Kidney epithelial cell (primary cell): ENCODE measurements at regions not wholly inside any gene's neighbourhood (a gene's known extent, or its start where the extent isn't known, plus 50 kb on each side); places are given as distances from the start of the nearest gene placed in this dataset.

Experiments
- DNase-seq: peaks from one replicate; pipeline ENCODE4 v3.0.0-alpha.2; 2010; ENCODE audit warnings: low read depth
- H3K27me3 ChIP-seq: 2 replicates; pipeline ENCODE4 v1.6.0; 2011; ENCODE audit warnings: low read length; ENCODE audit not compliant: control insufficient read depth, insufficient read depth
- H3K36me3 ChIP-seq: 2 replicates; pipeline ENCODE4 v1.5.1; 2011; ENCODE audit warnings: low read length; ENCODE audit not compliant: control insufficient read depth, insufficient read depth
- H3K4me3 ChIP-seq: 2 replicates; pipeline ENCODE4 v1.5.1; 2011; ENCODE audit warnings: low read depth, mild to moderate bottlenecking, control low read depth, low read length
- TF ChIP-seq, protein P1 (sequence below): IDR thresholded peaks from 2 replicates; pipeline ENCODE4 v1.5.1; 2011; ENCODE audit warnings: mild to moderate bottlenecking, moderate library complexity, low read length, control low read depth, inconsistent platforms; ENCODE audit not compliant: insufficient read depth, poor library complexity, severe bottlenecking

- H3K27me3 ChIP-seq: no peaks in the 10 kb centered on the region
- DNase-seq: no peak
- no peak overlapping the region for H3K4me3 ChIP-seq
- TF ChIP-seq, protein P1, sequence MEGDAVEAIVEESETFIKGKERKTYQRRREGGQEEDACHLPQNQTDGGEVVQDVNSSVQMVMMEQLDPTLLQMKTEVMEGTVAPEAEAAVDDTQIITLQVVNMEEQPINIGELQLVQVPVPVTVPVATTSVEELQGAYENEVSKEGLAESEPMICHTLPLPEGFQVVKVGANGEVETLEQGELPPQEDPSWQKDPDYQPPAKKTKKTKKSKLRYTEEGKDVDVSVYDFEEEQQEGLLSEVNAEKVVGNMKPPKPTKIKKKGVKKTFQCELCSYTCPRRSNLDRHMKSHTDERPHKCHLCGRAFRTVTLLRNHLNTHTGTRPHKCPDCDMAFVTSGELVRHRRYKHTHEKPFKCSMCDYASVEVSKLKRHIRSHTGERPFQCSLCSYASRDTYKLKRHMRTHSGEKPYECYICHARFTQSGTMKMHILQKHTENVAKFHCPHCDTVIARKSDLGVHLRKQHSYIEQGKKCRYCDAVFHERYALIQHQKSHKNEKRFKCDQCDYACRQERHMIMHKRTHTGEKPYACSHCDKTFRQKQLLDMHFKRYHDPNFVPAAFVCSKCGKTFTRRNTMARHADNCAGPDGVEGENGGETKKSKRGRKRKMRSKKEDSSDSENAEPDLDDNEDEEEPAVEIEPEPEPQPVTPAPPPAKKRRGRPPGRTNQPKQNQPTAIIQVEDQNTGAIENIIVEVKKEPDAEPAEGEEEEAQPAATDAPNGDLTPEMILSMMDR: no peak
- no peaks in the 10 kb centered on the region for H3K36me3 ChIP-seq
These were observed 267.3 kb upstream of the LYZL1 start for GRCh38 chr10:29021591-29021990.

DNA sequence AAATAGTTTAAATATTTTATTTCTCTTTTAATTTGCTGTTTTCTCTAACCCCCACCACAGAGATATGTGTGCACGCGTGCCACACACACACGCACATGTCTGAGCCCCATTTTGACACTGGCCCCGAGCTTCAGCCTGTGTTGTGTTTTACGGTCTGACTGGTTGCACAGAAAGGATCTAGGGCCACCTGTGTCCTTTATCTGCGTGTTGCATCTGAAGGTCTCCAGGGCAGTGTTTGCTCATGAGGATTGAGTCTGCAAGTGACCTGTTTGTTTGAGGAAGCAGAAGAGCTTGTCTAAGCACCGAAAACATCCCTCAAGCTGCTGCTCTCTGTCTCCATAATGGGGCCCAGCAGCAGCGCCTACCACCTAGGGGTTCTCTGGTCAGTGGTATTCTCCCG, 266.4 kb upstream of the LYZL1 start:
- no peaks in the 10 kb centered on the region for H3K27me3 ChIP-seq
- H3K36me3 ChIP-seq: no peaks in the 10 kb centered on the region
- no peak overlapping the region for H3K4me3 ChIP-seq
- DNase-seq: no peak
- TF ChIP-seq, protein P1: no peak

DNA sequence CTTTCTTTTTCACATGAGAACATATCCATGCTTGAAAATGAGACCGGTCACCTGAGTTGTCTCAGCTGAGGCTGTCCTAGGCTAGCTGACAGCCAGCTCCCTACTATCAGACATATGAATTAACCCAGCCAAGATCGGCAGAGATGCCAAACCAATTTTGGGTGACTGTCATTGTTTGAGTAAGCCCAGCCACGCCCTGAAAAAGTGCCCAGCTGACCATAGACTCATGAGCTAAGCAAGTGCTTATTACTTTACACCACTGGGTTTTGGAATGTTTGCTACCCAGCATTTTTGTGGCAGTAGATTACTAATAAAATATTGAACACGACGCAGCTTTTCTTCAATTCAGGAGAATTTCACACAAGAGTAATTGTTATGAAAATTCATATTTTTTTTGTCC, 265.2 kb upstream of the LYZL1 start:
- H3K36me3 ChIP-seq: no peaks in the 10 kb centered on the region
- no peaks in the 10 kb centered on the region for H3K27me3 ChIP-seq
- TF ChIP-seq, protein P1: no peak
- H3K4me3 ChIP-seq: no peak overlapping the region
- no peak for DNase-seq

DNA sequence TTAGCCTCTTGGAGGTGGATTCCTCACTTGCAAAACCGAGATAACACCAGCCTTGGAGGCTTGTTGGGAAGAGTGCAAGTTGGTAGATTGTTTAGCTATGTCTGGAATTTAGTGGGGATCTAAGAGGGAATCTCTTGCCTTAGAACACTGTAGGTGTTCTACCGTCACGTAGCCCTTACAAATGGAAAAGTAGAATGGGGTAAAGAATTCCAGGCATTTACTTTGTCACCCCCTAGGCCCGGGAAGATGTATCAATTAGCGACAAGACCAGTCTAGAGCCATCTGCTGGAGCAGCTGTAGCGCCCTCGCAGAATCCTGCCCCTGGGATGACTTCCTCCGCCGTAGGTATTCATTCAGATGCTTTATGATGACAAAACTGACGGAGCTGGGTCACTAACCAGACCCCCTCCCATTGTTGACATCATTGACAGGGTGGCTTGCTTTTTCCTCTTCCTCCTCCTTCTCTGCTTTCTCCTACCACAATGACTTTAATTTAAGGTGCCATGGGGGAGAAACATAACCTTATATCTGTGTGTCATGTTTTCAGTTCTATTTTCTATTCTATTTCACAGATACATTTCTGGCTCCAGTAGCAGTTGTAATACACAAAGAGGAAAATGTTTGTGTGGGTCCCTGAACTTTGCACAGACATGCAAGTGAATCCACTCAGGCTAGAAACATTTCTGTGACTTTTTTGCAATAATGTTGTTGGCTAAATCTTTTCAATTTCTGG, 262.6 kb upstream of the LYZL1 start:
- Histone ChIP-seq H3K27me3 (no peaks in the 10 kb centered on the region), H3K36me3 (no peaks in the 10 kb centered on the region), H3K4me3 (no peak overlapping the region)
- TF ChIP-seq, protein P1: no peak
- DNase-seq: no peak

- no peaks in the 10 kb centered on the region for H3K27me3 ChIP-seq
- TF ChIP-seq, protein P1: no peak
- no peak overlapping the region for H3K4me3 ChIP-seq
- H3K36me3 ChIP-seq: no peaks in the 10 kb centered on the region
- no peak for DNase-seq
These were observed 261.9 kb upstream of the LYZL1 start for GRCh38 chr10:29026802-29027580.
